ENCODE measurements at regions not wholly inside any gene's neighbourhood (a gene's known extent, or its start where the extent isn't known, plus 50 kb on each side); places are given as distances from the start of the nearest gene placed in this dataset.

GRCh38 chr3:80116281-80116680 is 348.5 kb upstream of the ROBO1 start:
- no peak for DNase-seq

GRCh38 chr3:80114694-80115093 is 346.9 kb upstream of the ROBO1 start:
- DNase-seq = no peak

- DNase-seq = no peak
Observed at GRCh38 chr3:80113331-80113730, 345.5 kb upstream of the ROBO1 start.

GRCh38 chr3:80099559-80100066 is 331.8 kb upstream of the ROBO1 start:
- no peak for DNase-seq

GRCh38 chr3:80097674-80098073 is 329.9 kb upstream of the ROBO1 start:
- no peak for DNase-seq

GRCh38 chr3:80096909-80097308 is 329.1 kb upstream of the ROBO1 start:
- no peak for DNase-seq

- no peak for DNase-seq
Observed at GRCh38 chr3:80094589-80094988, 326.8 kb upstream of the ROBO1 start.

- DNase-seq = no peak
Observed at GRCh38 chr3:80087767-80088166, 320.0 kb upstream of the ROBO1 start.

- no peak for DNase-seq
Observed at GRCh38 chr3:80086426-80086825, 318.6 kb upstream of the ROBO1 start.

- no peak for DNase-seq
Observed at GRCh38 chr3:80079886-80080285, 312.1 kb upstream of the ROBO1 start.

- no peak for DNase-seq
Observed at GRCh38 chr3:80068459-80068858, 300.7 kb upstream of the ROBO1 start.

- DNase-seq = no peak
Observed at GRCh38 chr3:80063535-80063934, 295.7 kb upstream of the ROBO1 start.

GRCh38 chr3:80060664-80061063 is 292.9 kb upstream of the ROBO1 start:
- no peak for DNase-seq

- no peak for DNase-seq
Observed at GRCh38 chr3:80055306-80055705, 287.5 kb upstream of the ROBO1 start.

GRCh38 chr3:80052271-80052670 is 284.5 kb upstream of the ROBO1 start:
- DNase-seq = no peak

- no peak for DNase-seq
Observed at GRCh38 chr3:80051602-80051962, 283.8 kb upstream of the ROBO1 start.

- no peak for DNase-seq
Observed at GRCh38 chr3:80050826-80051601, 283.2 kb upstream of the ROBO1 start.

GRCh38 chr3:80043226-80043625 is 275.4 kb upstream of the ROBO1 start:
- DNase-seq = no peak

GRCh38 chr3:80040067-80040466 is 272.3 kb upstream of the ROBO1 start:
- no peak for DNase-seq

- DNase-seq = no peak
Observed at GRCh38 chr3:80036176-80036575, 268.4 kb upstream of the ROBO1 start.

- DNase-seq = no peak
Observed at GRCh38 chr3:80035021-80035420, 267.2 kb upstream of the ROBO1 start.

GRCh38 chr3:80023010-80023409 is 255.2 kb upstream of the ROBO1 start:
- DNase-seq = no peak

- DNase-seq = no peak
Observed at GRCh38 chr3:80018375-80018774, 250.6 kb upstream of the ROBO1 start.

GRCh38 chr3:80017369-80017768 is 249.6 kb upstream of the ROBO1 start:
- no peak for DNase-seq

- no peak for DNase-seq
Observed at GRCh38 chr3:80014576-80014975, 246.8 kb upstream of the ROBO1 start.

Data from GOT3 (cell line).